Omental fat pad (tissue), 3 donors: ENCODE measurements at regions not wholly inside any gene's neighbourhood (a gene's known extent, or its start where the extent isn't known, plus 50 kb on each side); places are given as distances from the start of the nearest gene placed in this dataset.

Experiments
- ATAC-seq: fragments of 150-250 bp; one replicate; pipeline ENCODE4 v1.9.1; 2016; ENCODE audit warnings: mild to moderate bottlenecking, moderate library complexity; ENCODE audit not compliant: low FRiP score
- DNase-seq: peaks from one replicate; pipeline ENCODE4 v3.0.0-alpha.2; 2019; ENCODE audit warnings: low spot score
- TF ChIP-seq, protein P1 (sequence below), 3 donors: fragments of 450-650 bp; IDR thresholded peaks; one replicate each; pipeline ENCODE4 v1.5.1; 2016 to 2017; ENCODE audit warnings: antibody characterized with exemption in 3 of 3, mild to moderate bottlenecking in 3 of 3, moderate library complexity in 2 of 3

DNA sequence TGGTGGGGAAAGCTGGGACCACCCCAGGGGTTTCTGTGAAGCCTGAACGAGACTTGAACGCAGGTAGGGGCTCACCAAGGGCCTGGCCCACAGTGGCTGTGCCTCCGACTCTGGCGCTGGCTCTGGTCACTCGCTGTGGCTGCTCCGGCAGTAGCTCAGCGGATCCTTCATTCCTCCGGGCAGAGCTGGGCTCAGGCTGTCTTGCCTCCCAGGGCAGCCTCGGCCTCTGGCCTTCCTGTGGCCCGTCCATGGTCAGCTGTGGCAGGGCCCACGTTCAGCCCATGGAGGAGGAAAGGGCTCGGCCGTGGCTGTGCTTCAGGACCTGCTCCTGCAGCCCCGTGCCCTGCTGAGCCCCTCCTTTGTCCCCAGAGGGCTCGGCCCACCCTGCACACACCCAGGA, 162.9 kb upstream of the C1orf174 start:
- DNase-seq, result no peak
- ATAC-seq, result no peak
- TF ChIP-seq, protein P1, sequence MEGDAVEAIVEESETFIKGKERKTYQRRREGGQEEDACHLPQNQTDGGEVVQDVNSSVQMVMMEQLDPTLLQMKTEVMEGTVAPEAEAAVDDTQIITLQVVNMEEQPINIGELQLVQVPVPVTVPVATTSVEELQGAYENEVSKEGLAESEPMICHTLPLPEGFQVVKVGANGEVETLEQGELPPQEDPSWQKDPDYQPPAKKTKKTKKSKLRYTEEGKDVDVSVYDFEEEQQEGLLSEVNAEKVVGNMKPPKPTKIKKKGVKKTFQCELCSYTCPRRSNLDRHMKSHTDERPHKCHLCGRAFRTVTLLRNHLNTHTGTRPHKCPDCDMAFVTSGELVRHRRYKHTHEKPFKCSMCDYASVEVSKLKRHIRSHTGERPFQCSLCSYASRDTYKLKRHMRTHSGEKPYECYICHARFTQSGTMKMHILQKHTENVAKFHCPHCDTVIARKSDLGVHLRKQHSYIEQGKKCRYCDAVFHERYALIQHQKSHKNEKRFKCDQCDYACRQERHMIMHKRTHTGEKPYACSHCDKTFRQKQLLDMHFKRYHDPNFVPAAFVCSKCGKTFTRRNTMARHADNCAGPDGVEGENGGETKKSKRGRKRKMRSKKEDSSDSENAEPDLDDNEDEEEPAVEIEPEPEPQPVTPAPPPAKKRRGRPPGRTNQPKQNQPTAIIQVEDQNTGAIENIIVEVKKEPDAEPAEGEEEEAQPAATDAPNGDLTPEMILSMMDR (IDR thresholded peaks at IDR 0.05), result no peak

DNA sequence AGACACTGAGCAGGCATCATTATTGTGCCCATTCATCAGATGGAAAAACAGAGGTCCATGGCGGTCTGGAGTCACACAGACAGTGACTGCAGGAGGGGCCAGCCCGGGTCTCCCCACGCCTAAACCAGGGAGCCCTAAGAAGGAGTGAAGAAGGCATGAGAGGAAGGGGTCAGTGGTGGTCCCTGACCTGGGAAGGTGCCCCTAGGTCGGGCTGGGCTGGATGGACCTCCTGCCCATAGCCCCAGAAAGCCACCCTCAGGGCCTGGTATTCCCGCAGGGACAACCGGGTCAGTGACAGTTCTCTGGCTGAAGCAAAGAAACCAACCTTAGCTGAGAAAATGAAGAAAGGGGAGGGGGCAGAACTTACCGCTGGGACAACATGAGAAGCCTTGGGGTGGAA, 163.4 kb upstream of the C1orf174 start:
- DNase-seq (no peak), ATAC-seq (no peak)
- TF ChIP-seq, protein P1 (IDR thresholded peaks at IDR 0.05), result no peak

DNA sequence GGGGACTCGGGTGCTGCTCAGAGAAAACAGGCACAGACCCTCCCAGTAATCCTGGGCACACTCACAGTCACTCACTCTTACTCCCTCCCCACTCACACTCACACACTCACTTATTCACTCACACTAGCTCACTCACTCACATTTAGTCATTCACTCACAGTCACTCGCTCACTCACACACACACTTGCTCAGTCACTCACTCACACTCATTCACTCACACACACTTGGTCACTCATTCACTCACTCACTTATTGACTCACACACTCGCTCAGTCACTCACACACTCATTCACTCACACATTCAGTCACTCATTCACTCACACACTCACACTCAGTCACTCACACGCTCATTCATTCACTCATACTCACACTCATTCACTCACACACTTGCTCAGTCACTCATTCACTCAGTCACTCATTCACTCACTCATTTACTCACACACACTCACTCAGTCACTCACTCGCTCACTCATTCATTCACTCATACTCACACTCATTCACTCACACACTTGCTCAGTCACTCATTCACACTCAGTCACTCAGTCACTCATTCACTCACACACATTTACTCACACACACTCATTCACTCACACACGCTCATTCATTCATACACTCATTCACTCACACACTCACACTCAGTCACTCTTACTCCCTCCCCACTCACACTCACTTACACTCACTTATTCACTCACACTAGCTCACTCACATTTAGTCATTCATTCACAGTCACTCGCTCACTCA, 164.2 kb upstream of the C1orf174 start:
- ATAC-seq (no peak), DNase-seq (no peak)
- TF ChIP-seq, protein P1 (IDR thresholded peaks at IDR 0.05), result no peak

DNA sequence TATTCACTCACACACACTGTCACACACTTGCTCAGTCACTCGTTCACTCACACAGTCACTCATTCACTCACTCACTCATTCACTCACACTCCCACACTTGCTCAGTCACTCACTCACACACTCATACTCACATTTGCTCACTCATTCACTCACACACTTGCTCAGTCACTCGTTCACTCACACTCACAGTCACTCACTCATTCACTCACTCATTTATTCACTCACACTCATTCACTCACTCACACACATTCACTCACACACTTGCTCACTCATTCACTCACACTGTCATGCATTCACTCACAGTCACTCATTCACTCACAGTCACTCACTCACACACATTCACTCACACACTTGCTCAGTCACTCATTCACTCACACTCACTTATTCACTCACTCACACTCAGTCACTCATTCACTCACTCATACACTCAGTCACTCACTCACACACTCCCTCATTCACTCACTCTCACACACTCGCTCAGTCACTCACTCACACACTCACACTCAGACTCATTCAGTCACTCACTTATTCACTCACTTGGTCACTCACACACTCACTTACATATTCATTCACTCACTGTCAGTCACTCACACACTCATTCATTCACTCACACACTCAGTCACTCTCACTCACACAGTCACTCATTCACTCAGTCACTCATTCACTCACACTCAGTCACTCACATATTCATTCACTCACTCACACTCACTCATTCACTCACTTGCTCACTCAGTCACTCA, 167.0 kb upstream of the C1orf174 start:
- TF ChIP-seq, protein P1 (IDR thresholded peaks at IDR 0.05), result no peak
- ATAC-seq (no peak), DNase-seq (no peak)

DNA sequence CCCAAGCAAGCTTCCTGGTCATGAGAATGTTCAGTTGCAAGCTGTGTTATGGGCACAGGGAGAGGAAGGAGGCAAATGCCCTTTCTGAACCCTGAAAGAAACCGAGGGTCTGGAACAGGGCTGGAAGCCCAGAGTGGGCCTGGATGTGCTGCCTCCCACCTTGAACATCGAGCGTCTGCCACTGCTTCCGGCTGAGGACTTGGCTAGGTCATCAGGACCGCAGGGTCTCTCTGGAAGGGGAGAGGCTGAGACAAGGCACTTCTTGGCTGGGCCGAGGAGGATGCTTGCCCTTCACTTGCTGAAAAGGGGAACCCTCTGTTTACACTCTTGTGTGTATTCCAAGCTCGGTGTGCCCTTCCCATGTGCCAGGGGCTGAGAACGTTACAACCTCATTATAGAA, 168.0 kb upstream of the C1orf174 start:
- ATAC-seq, result no peak
- TF ChIP-seq, protein P1 (IDR thresholded peaks at IDR 0.05), result no peak
- no peak for DNase-seq

DNA sequence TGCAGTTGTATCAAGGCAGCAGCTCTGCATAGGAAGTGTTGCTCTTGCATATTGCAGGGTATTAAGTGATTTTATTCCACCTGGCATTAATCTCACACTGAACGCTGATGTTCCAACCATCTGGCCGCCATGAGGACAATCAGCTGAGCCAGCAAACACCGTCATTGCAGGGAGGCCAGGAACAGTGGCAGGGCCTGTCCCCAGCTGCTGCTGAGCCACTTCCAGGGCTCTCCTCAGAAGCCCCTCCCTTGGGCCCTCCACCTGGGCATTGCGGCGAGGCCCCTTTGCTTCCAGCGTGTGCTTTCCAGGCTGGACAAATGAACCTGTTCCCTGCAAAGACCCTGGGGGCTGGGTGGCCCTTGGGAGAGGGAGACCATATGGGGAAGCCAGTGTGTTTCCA, 171.6 kb upstream of the C1orf174 start:
- DNase-seq, result no peak

More for the DNA sequence above, 171.6 kb upstream of the C1orf174 start:
- ATAC-seq, result no peak
- TF ChIP-seq, protein P1 (IDR thresholded peaks at IDR 0.05), result no peak
